BLaER1 treated with 17β-estradiol and CSF1 and Interleukin-3, amounts not matched to agents 10 nM and 100 nM (cell line): ENCODE measurements at regions not wholly inside any gene's neighbourhood (a gene's known extent, or its start where the extent isn't known, plus 50 kb on each side); places are given as distances from the start of the nearest gene placed in this dataset.

Source experiments
- H3K27ac ChIP-seq, 11 experiments: shearing (Covaris generic); formaldehyde crosslinking; 2 replicates each; pipeline ENCODE4 v1.8.1; 2022
- H3K27me3 ChIP-seq, 11 experiments: shearing (Covaris generic); formaldehyde crosslinking; 2 replicates each; pipeline ENCODE4 v1.8.1; 2022
- H3K36me3 ChIP-seq, 11 experiments: shearing (Covaris generic); formaldehyde crosslinking; 2 replicates each; pipeline ENCODE4 v1.8.1; 2022
- H3K4me1 ChIP-seq, 10 experiments: shearing (Covaris generic); formaldehyde crosslinking; 2 replicates each; pipeline ENCODE4 v1.8.1; 2022
- H3K4me2 ChIP-seq, 11 experiments: shearing (Covaris generic); formaldehyde crosslinking; 2 replicates each; pipeline ENCODE4 v1.8.1; 2022
- H3K4me3 ChIP-seq, 10 experiments: shearing (Covaris generic); formaldehyde crosslinking; 2 replicates each; pipeline ENCODE4 v1.8.1; 2022
- H3K9ac ChIP-seq, 11 experiments: shearing (Covaris generic); formaldehyde crosslinking; 2 replicates each; pipeline ENCODE4 v1.8.1; 2022
- H3K9me3 ChIP-seq, 11 experiments: shearing (Covaris generic); formaldehyde crosslinking; replicated peaks in 1 of 11; 2 replicates each; pipeline ENCODE4 v1.8.1; 2022
- H4K20me1 ChIP-seq, 11 experiments: shearing (Covaris generic); formaldehyde crosslinking; 2 replicates each; pipeline ENCODE4 v1.8.1; 2022
- Cebpa-rat ChIP-seq, 11 experiments: shearing (Covaris generic); IDR thresholded peaks; 2 replicates each; pipeline ENCODE4 v1.8.1; 2022

GRCh38 chr4:163077680-163078079 is 89.0 kb downstream of the NAF1 start:
- Histone ChIP-seq H3K27me3 (no peaks in the 10 kb centered on the region), H4K20me1 (no peaks in the 10 kb centered on the region), H3K4me2 (no peak overlapping the region), H3K4me1 (no peaks in the 10 kb centered on the region), H3K9ac (no peak overlapping the region), H3K9me3 (no peaks in the 10 kb centered on the region), H3K36me3 (no peaks in the 10 kb centered on the region), H3K4me3 (no peak overlapping the region), H3K27ac (no peak overlapping the region)
- TF ChIP-seq Cebpa-rat (IDR thresholded peaks at IDR 0.05) = no peak

- H3K4me1 ChIP-seq = no peaks in the 10 kb centered on the region
- H3K27me3 ChIP-seq = no peaks in the 10 kb centered on the region
- H3K4me2 ChIP-seq = no peak overlapping the region
- no peaks in the 10 kb centered on the region for H3K36me3 ChIP-seq
- H3K9ac ChIP-seq = no peak overlapping the region
- no peaks in the 10 kb centered on the region for H3K9me3 ChIP-seq
- H3K27ac ChIP-seq = no peak overlapping the region
- TF ChIP-seq Cebpa-rat (IDR thresholded peaks at IDR 0.05) = no peak
- H3K4me3 ChIP-seq = no peak overlapping the region
- H4K20me1 ChIP-seq = no peaks in the 10 kb centered on the region
Measured at GRCh38 chr4:163072222-163072621, 94.5 kb downstream of the NAF1 start.

DNA sequence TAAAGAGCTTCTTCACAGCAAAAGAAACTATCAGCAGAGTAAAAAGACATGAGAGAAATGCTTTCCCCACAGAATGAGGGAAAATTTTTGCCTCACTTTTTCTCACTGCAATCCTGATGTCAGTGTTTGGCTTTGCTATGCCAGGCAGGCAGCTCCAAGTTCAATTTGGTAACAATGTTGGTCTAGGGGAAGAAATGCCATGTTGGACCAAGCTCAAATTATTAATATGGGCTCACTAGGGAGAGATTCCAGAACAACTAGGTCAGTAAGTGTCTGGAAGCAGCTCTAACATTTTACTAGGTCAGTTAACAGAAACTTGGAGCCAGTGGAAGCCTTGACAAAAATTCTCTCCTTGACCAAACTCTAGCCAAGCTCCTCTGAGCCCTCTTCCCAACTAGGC is 95.4 kb downstream of the NAF1 start:
- no peak overlapping the region for H3K4me3 ChIP-seq
- no peak overlapping the region for H3K4me2 ChIP-seq
- no peak overlapping the region for H3K9ac ChIP-seq
- H3K9me3 ChIP-seq = no peaks in the 10 kb centered on the region
- H4K20me1 ChIP-seq = no peaks in the 10 kb centered on the region
- H3K4me1 ChIP-seq = no peaks in the 10 kb centered on the region
- TF ChIP-seq Cebpa-rat (IDR thresholded peaks at IDR 0.05) = no peak
- no peaks in the 10 kb centered on the region for H3K27me3 ChIP-seq
- no peak overlapping the region for H3K27ac ChIP-seq
- H3K36me3 ChIP-seq = no peaks in the 10 kb centered on the region

DNA sequence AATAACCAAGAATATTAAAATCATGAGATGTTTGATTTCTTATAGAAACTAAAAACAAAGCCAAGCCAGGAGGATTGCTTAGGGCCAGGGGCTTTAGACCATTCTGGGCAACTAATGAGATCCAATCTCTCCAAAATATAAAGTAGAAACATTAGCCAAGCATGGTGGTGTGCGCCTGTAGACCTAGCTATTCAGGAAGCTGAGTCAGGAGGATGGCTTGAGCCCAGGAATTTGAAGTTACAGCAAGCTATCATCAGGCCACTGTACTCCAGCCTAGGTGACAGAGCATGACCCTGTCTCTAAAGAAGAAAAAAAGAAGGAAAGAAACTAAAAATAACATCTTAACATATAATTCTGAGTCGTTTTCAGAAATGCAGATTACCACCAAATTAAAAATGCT is 96.7 kb downstream of the NAF1 start:
- no peak overlapping the region for H3K4me3 ChIP-seq
- no peaks in the 10 kb centered on the region for H3K27me3 ChIP-seq
- no peak overlapping the region for H3K27ac ChIP-seq
- H3K9me3 ChIP-seq = no peaks in the 10 kb centered on the region
- no peak for TF ChIP-seq Cebpa-rat (IDR thresholded peaks at IDR 0.05)
- no peak overlapping the region for H3K4me2 ChIP-seq
- no peak overlapping the region for H3K9ac ChIP-seq
- no peaks in the 10 kb centered on the region for H3K36me3 ChIP-seq
- H3K4me1 ChIP-seq = no peaks in the 10 kb centered on the region
- no peaks in the 10 kb centered on the region for H4K20me1 ChIP-seq

GRCh38 chr4:163063891-163064290 is 102.8 kb downstream of the NAF1 start:
- H3K27me3 ChIP-seq = no peaks in the 10 kb centered on the region
- no peaks in the 10 kb centered on the region for H4K20me1 ChIP-seq
- H3K27ac ChIP-seq = no peak overlapping the region
- H3K4me3 ChIP-seq = no peak overlapping the region
- no peaks in the 10 kb centered on the region for H3K36me3 ChIP-seq
- H3K9ac ChIP-seq = no peak overlapping the region
- H3K9me3 ChIP-seq = no peaks in the 10 kb centered on the region
- H3K4me2 ChIP-seq = no peak overlapping the region
- H3K4me1 ChIP-seq = no peaks in the 10 kb centered on the region
- TF ChIP-seq Cebpa-rat (IDR thresholded peaks at IDR 0.05) = no peak

DNA sequence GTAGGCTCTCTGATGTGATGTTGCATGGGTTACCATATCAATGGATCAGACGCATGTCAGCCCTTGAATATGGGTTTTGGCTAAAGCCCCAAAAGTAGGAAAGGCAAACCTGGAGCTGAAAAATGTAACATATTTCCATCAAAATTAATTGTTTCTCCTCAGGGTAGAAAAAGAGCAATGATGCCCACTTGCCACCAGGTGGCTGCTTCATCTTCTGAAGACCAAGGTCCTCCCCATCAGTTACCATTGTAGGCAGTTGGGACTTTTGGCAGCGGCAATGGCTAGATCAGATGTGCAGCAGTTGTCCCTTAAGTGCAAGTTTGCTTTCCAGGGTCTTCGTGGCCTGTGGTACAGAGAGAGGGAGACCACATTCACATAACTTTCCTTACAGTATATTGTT is 118.2 kb downstream of the NAF1 start:
- no peak overlapping the region for H3K27ac ChIP-seq
- H3K36me3 ChIP-seq = no peaks in the 10 kb centered on the region
- no peaks in the 10 kb centered on the region for H3K9me3 ChIP-seq
- no peak for TF ChIP-seq Cebpa-rat (IDR thresholded peaks at IDR 0.05)
- no peak overlapping the region for H3K9ac ChIP-seq
- H3K4me3 ChIP-seq = no peak overlapping the region
- H3K4me1 ChIP-seq = no peaks in the 10 kb centered on the region
- no peaks in the 10 kb centered on the region for H4K20me1 ChIP-seq
- no peak overlapping the region for H3K4me2 ChIP-seq
- H3K27me3 ChIP-seq = no peaks in the 10 kb centered on the region

GRCh38 chr4:163042306-163042705 is 124.4 kb downstream of the NAF1 start:
- H3K4me1 ChIP-seq = no peaks in the 10 kb centered on the region
- no peaks in the 10 kb centered on the region for H4K20me1 ChIP-seq
- no peaks in the 10 kb centered on the region for H3K36me3 ChIP-seq
- no peak overlapping the region for H3K9ac ChIP-seq
- no peak overlapping the region for H3K4me2 ChIP-seq
- H3K9me3 ChIP-seq = peaks cover 0 to 6% (median 0%) of the 10 kb centered on the region in 11 experiments; a peak in 3 of 22 replicates
- TF ChIP-seq Cebpa-rat (IDR thresholded peaks at IDR 0.05) = no peak
- H3K27ac ChIP-seq = no peak overlapping the region
- H3K4me3 ChIP-seq = no peak overlapping the region
- no peaks in the 10 kb centered on the region for H3K27me3 ChIP-seq

DNA sequence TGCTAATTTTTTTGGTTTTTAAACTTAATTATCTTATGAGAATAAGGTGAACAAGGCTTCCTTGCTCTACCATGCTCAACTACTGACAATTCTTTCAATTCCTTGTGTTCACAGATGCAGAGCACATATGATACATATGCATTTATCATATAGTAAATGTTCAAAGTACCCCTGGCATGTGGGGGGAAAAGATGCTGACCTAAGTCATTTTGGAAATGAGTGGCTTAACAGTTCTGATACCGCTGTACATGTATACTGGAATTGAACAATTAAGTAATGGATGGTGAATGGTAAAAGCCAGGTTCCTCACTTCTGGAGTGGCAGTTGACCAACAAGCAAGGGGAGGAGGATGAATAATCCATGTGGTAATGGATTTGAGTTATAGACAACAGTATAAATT is 149.6 kb downstream of the NAF1 start:
- Histone ChIP-seq H3K9ac (no peak overlapping the region), H3K4me3 (no peak overlapping the region), H3K4me1 (no peaks in the 10 kb centered on the region), H3K4me2 (no peak overlapping the region), H3K27me3 (no peaks in the 10 kb centered on the region), H4K20me1 (no peaks in the 10 kb centered on the region), H3K27ac (no peak overlapping the region), H3K9me3 (no peaks in the 10 kb centered on the region), H3K36me3 (no peaks in the 10 kb centered on the region)
- no peak for TF ChIP-seq Cebpa-rat (IDR thresholded peaks at IDR 0.05)

- no peaks in the 10 kb centered on the region for H4K20me1 ChIP-seq
- H3K9ac ChIP-seq = no peak overlapping the region
- no peak overlapping the region for H3K4me2 ChIP-seq
- H3K4me1 ChIP-seq = no peaks in the 10 kb centered on the region
- no peak for TF ChIP-seq Cebpa-rat (IDR thresholded peaks at IDR 0.05)
- no peaks in the 10 kb centered on the region; a peak in 2 of 22 replicates for H3K9me3 ChIP-seq
- H3K4me3 ChIP-seq = no peak overlapping the region
- H3K27ac ChIP-seq = no peak overlapping the region
- H3K36me3 ChIP-seq = no peaks in the 10 kb centered on the region
- no peaks in the 10 kb centered on the region for H3K27me3 ChIP-seq
Measured at GRCh38 chr4:163012816-163013215, 153.9 kb downstream of the NAF1 start.

- Histone ChIP-seq H3K4me3 (no peak overlapping the region), H3K27me3 (no peaks in the 10 kb centered on the region), H3K27ac (no peak overlapping the region), H3K4me1 (no peaks in the 10 kb centered on the region), H3K9me3 (peaks cover 6 to 28% (median 15%) of the 10 kb centered on the region in 11 experiments; a peak in 19 of 22 replicates), H3K4me2 (no peak overlapping the region), H4K20me1 (no peaks in the 10 kb centered on the region), H3K9ac (no peak overlapping the region), H3K36me3 (no peaks in the 10 kb centered on the region)
- no peak for TF ChIP-seq Cebpa-rat (IDR thresholded peaks at IDR 0.05)
Measured at GRCh38 chr4:163003979-163004378, 162.7 kb downstream of the NAF1 start.

DNA sequence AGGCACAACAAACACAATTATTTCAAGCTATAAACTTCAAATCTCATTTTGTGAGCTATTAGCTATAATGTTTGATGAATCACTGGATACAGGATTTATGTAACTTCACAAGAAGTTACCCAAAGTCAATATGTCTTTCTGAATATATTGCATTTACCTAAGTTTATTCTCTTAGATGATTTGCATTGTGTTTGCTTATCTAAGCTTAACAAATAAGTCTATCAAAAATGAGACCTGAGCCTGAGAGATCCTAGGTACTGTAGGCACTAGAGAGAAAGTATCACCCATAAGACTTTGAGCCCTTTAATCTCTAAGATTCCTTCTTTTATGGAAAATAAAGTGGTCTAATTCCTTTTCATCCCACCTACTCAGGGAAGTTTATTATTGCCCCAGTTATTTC is 178.2 kb downstream of the NAF1 start:
- Histone ChIP-seq H3K27ac (no peak overlapping the region), H3K4me3 (no peak overlapping the region), H3K9ac (no peak overlapping the region), H3K4me1 (no peaks in the 10 kb centered on the region), H3K9me3 (peaks cover 0 to 10% (median 0%) of the 10 kb centered on the region in 11 experiments; a peak in 3 of 22 replicates), H3K36me3 (no peaks in the 10 kb centered on the region), H4K20me1 (no peaks in the 10 kb centered on the region), H3K4me2 (no peak overlapping the region), H3K27me3 (no peaks in the 10 kb centered on the region)
- TF ChIP-seq Cebpa-rat (IDR thresholded peaks at IDR 0.05) = no peak
